IPS DF 19.7 (cell line): ENCODE measurements at regions not wholly inside any gene's neighbourhood (a gene's known extent, or its start where the extent isn't known, plus 50 kb on each side); places are given as distances from the start of the nearest gene placed in this dataset.
"Not testable (repeated sequence)": the region's sequence is repeated elsewhere in the genome, so short reads cannot be mapped to it uniquely, and the experiment has no call there.

Experiments used
- DNase-seq: peaks from one replicate; pipeline ENCODE4 v3.0.0-alpha.2; 2013; ENCODE audit warnings: low read depth, low spot score

DNA sequence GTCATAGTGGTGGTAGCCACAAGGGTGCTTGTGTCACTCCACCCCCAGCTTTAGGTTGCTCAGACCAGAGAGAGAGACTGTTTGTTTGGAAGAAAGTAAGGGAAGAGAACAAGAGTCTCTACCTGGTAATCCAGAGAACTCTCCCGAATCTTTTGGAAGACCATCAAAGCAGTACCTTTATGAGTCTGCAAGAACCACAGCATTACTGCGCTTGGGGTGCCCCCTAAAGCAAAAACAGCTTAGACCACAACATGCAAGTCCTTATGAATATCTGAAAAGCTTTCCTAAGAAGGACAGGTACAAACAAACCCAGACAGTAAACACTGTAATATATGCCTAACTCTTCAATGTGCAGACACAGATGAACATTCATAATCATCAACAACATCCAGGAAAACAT is 1398.6 kb upstream of the C9orf72 start:
- no peak for DNase-seq

DNA sequence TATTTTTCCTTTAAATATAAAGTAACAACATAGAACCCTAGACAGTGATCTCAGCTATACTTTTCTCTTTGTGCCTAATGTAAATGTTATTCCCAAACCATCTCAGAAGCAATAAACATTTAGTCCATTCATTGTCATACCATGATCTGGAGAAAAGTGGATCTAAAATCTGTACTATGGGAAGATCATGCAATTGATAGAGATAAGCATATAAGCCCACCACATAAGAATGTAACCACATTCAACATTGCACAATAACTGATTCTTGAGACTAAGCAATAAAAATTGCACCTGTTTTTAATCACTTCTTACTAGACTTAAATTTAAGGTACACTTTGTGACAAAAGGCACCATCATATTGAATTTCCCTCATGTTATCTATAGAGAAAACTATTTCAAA is 1403.0 kb upstream of the C9orf72 start:
- DNase-seq = no peak

DNA sequence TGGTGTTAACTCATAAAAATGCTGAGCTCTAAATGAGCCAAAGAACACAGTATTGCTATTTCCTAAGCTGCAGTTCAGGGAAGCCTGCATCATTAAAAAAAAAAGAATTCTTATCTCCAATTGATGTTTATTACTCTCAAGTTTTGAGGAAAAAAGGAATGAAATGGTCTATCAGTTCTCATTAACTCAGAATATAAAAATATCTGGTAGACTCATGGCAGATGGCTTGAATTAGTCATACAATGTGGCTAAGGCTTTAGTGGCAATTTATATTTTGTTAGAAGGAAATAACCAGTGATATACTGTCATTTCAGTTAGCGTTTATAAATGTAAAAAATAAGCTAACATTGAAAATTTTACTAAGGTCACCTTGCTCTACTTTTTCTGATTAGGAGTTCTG is 1403.4 kb upstream of the C9orf72 start:
- DNase-seq = no peak

DNA sequence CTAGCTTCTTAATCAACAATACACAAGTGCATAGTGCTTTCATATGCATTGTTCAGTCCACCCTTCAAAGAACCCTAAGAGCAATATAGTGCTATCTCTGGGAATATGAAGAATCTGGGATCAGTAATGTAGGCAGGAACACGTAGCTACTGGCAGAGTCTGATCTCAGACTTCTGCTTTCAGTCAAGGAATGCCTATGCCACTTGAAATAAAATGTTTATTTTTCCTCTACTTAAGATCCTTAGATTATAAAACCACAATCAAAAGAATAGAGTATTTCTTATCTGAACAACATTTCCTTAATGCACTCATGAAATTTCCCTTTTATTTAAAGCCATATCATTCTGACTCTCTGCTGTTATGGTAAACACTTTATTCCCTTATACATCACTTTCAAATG is 1407.8 kb upstream of the C9orf72 start:
- no peak for DNase-seq

DNA sequence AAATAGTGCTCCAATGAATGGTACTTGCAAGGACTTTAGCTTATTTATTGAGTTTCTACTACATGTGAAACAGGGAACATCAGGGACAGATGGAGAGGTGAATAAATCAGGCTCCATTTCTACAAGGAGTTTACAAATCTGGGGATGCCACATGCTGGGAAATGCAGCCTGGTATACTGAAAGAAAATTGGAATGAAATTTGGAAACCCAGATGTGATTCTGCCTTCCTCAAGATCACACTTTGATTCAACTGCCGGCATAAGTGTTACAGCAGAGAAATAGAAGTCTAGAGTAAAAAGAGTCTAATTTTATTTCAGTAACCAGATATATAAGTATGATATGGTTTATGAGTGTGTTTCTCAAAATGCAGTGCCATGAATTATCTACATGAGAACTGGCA is 1408.4 kb upstream of the C9orf72 start:
- no peak for DNase-seq

DNA sequence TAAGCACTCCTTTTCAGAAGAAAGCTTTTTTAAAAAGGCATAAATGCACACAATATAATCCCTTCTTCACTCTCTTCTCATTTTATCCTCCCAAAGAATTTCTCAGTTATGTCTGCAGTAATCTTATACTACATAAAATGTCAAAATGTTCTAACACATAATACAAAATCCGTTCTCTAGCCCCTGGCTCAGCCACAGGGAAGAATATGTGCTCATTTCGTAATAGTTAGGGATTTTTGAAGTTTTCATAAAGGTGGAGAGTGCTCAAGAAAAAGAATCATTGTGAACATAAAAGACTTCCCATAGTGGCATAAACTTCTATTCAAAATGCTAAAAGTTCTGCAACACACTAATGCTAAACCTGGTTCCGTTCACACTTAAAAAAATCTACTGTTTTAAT is 1410.7 kb upstream of the C9orf72 start:
- DNase-seq = no peak

DNA sequence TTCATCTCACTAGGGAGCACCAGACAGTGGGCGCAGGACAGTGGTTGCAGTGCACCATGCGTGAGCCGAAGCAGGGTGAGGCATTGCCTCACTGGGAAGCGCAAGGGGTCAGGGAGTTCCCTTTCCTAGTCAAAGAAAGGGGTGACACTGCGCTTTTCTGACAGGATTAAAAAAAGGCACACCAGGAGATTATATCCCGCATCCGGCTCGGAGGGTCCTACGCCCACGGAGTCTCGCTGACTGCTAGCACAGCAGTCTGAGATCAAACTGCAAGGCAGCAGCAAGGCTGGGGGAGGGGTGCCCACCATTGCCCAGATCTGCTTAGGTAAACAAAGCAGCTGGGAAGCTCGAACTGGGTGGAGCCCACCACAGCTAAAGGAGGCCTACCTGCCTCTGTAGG is 1416.7 kb upstream of the C9orf72 start:
- DNase-seq = not testable (repeated sequence)

DNA sequence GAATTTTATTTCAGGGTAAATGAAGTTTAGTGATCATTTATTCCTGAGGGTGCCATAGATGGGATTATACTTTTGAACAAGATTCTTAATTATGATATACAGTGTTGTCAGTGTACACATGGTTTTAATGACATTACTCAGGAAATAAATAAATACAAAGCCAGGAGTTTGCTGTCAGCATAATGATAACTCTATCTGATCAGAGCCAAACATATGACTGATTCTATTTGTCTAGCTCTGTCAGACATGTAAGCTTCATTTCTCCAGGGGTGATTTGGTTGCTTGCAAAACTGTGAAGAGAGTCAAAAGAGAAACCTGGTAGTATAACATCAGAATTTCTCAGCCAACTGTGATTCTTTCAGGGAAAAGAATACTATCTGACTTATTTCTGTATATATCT is 1425.8 kb upstream of the C9orf72 start:
- DNase-seq = no peak

DNA sequence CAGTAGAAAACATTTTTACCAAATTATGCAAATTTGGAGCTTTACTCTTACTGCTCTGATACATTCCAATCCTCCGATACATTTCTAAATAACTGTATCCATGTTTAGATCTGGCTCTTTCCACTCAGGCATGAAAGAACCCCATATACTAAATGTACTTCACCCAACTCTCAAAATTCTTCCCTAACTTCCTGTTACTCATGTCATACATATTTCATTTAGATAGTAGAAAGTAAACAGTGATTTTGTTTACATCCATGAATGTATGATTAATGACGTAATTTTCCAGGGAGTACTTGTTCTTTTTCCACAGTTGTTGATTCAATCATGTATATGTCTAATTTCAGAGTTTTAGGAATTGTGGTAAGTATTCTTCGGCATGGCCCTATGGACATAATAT is 1426.5 kb upstream of the C9orf72 start:
- no peak for DNase-seq

DNA sequence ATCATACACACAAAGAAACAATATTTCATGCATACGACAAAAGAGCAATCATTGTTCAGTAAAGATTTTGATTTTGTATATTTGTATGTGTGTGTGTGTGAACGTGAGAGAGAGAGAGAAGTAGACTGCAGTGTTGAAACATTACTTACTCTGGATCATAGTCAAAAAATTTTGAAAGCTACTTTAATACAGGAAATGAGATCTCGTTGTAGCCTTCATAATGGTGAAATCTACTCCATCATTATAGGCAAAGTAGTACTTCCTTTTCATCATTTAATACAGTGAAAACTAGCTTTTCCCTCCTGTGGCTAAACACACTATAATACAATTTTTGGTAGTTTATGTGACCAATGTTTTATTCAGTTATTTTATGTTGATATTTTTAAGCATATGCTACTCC is 1427.7 kb upstream of the C9orf72 start:
- no peak for DNase-seq

DNA sequence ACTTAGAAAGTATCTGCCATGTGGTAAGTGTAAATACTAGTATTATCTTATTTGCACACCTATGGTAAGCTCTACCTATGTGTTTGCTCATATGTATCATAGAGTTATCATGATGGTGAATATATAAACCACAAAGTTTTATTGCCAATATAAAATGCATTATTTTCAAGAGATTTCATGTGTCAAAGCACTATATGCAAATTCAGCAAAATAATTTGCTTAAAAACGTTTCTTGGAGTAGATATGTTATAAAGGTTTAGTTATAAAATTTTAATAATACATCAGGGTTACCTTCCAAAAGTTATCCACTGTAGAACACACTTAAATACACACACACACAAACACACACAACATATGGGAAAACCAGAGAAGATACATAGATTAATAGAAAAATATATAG is 1431.7 kb upstream of the C9orf72 start:
- no peak for DNase-seq

DNA sequence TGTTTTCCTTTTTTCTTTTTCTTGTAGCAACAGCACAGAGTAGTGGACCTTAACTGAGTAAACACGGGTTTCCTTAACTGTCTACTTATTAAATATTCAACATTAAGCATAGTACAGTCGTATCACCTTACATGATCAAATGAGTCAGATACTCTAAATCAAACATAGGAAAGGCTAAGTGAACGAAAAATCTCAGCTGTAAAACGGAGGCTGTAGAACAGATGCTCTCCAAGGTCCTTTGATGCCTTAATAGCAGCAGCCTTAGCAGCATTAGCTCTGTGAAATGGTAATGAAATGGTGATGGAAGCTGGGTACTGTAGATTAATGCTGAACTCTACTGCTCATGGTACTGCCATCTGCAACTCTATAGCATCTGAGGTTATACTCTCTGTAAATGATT is 1433.3 kb upstream of the C9orf72 start:
- DNase-seq = no peak

DNA sequence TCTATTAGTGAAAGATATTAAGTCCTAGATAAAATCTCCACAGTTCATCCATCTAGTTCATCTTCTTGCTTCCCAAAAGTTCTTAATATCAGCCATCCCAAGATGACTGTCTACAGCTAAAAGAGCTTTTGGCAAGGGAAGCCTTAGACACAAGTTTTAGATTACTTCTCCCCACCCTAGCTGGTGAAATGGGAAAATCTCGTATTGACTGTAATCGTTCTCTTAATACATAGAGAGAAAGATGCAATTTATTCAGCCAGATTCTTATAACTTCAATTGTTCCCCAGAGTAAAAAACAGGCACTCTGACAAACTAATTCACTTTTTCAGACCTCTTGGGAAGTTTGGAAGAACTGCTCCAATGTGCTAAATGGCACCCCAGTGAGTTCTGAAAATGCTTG is 1439.6 kb upstream of the C9orf72 start:
- no peak for DNase-seq

DNA sequence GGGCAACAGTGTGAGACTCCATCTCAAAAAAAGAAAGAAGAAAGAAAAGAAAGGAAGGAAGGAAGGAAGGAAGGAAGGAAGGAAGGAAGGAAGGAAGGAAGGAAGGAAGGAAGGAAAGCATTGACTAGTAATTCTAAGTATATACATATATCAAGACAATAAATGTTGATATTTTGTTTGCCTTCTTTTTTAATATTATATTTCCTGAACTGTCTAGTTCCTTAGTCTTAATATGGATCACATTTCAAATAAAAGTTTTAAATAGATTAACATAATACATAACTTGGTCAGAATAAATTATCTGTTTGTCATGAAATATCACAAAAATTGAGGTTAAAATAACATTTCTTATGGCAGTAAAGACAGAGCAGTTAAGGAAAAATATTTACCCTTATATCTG is 1448.4 kb upstream of the C9orf72 start:
- no peak for DNase-seq

DNA sequence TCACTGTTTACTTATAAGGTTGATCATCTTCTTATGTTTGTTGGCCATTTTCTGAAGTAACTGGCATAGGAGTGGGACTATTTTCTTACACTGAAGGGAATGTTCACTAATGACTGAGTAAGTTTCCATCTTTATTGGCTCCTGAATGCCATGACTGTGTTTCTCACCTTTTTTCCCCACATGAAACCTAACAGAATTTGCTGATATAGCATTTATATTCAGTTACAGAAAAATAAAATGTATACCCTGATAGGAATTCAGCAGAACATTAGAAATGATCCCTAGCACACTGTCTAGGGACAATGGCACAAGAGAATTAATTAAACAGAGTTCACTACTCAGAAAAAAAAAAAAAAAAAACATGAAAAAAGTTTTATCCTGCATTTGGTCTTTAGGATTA is 1465.1 kb upstream of the C9orf72 start:
- no peak for DNase-seq

DNA sequence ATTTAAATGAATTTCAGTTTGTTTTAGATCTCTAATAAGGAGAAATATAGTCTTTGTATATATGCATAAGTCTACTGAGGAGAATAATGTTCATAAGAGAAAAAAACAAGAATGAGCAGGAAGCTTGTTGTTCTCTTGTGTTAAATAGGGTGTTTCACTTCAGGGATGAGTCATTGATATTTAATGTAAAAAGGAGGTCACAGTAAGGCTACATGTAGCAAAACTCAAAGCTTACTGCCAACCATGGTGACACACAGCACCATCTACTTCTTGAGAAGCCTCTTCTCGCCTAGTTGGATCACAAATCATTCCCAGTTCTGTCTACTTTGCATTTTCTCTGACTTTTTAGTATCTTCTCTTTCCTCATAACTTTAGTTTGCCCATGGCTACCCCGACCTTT is 1466.0 kb upstream of the C9orf72 start:
- no peak for DNase-seq

DNA sequence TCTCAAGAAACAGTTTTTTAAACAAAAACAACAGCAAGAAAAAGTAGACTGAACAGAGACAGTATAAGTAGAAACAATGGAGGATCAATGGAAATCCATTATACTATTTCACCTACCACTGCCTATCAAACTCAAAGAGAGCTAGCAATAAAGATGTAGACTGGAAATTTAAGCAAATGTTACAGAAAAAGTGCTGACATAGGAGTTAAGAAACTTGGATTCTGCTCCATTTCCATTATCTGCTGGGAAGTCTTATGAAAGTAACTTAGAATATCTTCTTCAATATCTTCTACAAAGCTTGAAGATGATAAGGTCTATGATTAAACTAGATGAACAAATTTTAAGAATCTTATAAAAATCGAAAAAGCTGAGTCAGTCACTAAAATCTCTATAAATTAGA is 1469.8 kb upstream of the C9orf72 start:
- DNase-seq = no peak

DNA sequence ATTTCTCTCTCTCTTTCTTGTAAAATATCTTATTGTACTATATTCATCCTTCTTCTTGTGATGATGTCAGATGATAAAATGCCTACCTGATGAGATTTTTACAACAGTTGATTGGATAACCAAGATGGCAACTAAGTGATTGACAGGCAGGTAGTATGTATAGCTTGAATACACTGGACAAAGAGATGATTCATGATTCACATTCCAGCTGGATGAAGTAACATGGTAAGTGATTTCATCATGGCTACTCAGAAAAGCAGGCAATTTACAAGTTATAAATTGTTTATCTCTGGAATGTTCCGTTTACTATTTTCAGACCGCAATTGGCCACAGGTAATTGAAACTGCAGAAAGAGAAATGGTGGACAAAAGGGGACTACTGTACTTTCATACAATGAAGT is 1471.7 kb upstream of the C9orf72 start:
- DNase-seq = no peak

DNA sequence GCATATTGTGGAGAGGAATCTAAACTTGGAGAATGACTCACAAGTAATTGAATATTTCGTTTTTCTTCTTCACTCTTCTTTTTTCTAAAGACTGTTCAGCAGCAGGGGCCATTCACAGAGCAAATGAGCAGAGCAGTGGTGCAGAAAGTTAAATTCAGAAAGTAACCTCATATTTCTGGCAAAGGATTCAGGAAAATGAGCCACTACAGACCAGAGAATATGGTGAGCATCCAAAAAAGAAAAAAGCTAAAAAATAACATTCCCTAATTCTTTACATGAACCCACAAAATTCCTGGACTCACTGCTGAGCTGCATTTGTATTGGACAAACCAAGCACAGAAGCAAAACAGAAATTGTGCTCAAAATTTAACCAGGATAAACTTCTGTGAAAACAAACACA is 1486.8 kb upstream of the C9orf72 start:
- DNase-seq = no peak

DNA sequence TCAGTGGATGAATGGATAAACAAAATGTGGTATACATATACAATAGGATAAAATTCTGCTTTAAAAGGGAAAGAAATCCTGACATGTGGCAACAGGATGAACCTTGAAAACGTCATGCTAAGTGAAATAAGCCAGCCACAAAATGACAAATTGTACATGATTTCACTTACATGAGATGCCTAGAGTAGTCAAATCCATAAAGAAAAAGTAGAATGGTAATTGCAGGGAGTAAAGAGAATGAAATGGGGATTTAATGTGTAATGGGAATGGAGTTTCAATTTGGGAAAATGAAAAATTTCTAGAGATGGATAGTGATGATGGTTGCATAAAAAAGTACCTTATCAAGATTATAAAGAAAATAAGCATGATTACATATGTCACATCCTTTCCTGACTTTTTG is 1489.2 kb upstream of the C9orf72 start:
- DNase-seq = no peak

DNA sequence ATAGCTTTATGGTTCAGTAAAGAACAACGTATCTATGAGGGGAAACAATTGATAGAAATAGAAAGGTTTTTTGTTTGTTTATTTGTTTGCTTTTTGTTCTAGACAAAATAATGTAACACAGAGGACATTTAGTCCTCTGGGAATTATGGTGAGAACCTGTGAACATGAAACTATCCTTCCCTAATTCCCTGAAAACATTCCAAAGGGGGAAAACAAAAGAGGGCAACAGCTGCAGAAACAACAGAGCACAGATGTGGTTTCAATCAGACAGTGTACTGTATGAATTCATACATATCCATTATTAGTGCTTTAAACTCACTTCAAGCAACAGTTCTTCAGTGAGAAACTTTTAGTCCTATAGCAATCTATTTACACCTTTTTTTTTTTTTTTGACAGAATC is 1489.8 kb upstream of the C9orf72 start:
- DNase-seq = no peak

DNA sequence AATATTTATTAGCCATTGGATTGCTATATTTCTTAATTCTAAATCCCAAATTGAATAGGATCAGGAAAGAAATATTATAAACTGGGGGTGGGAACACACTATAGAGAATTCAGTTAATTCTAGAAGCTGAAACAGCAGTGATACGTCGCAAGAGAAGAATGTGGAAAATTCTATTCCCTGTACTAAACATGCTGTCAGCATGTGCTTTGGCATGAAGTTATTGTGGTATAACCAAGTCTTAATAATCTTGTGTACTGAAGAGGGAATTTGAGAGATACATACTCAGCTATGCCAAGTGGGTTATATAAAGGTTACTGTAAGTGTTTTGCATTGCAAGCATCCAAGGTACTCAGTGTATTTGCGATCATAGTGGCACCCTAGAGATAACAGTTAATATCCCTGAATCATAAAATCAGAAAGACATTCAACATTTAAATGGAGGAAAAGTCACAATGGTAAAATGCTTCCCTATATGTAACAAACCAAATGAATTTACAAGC is 1492.9 kb upstream of the C9orf72 start:
- no peak for DNase-seq

DNA sequence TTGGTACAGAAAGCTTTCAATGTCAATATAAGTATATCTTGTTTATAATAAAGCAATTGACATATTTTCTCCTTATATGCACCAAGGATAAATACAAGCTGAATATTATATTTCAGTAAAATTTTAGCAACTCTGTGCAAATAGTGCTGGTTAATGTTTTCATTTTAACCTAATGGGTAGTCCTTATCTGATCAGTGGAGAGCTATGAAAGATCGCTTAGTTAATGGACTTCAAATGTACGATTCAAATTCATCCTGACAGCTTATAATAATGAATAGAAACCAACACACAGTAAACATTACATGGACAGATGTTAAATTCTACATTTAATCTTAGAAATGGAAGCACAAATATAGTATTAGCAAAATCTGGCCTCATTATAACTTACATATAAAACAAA is 1495.2 kb upstream of the C9orf72 start:
- no peak for DNase-seq

DNA sequence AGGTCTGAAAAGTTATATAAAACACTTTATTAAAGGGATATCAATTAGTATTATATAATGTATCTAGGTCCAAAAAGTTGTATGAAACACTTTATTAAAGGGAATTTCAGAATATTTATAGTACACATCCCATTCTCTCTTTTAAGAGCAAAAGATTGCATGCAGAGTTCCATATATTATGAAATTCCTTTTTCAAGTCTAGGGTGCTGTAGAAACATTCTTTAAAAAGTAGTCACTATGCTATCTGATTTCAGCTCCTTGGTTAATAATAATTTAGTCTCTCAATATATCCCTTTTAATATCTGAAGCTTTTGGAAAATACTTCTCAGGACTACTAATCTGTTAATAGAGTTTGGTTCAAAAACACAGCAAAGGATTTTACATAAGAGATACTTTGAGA is 1496.1 kb upstream of the C9orf72 start:
- no peak for DNase-seq
